Erythroblast (primary cell): ENCODE measurements at regions not wholly inside any gene's neighbourhood (a gene's known extent, or its start where the extent isn't known, plus 50 kb on each side); places are given as distances from the start of the nearest gene placed in this dataset.

Experiments used
- DNase-seq, 2 experiments: peaks; one replicate each; lab custom pipeline; 2025; lab: John Stamatoyannopoulos, UW
- GATA1 ChIP-seq: IDR thresholded peaks from 2 replicates; pipeline ENCODE4 v1.6.1; 2011; ENCODE audit warnings: low read depth, mild to moderate bottlenecking, control low read depth, low read length, moderate library complexity
- POLR2A ChIP-seq: IDR thresholded peaks from 2 replicates; pipeline ENCODE4 v1.6.1; 2011; ENCODE audit warnings: mild to moderate bottlenecking, low read length

DNA sequence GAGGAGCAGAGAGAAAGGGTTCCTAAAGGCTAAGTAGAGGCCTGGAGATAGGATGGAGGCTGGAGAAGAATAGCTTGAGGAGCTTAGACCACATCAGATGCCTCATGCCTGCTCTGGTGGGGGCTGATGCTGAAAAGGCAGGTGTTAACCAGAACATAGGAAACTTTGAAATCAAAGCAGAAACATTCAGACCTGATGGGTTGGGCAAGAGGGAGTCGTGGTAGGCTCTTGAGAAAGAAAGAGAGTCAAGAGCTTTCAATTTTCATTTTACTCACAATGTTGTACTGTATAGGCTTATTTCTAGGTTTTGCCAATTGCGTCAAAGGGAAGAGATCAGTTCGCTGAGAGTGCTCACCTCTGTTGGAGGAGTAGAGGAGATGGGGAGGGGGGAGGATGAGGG is 406.6 kb upstream of the SALL1 start:
- TF ChIP-seq POLR2A: no peak
- no peak for TF ChIP-seq GATA1
- no peak for DNase-seq

DNA sequence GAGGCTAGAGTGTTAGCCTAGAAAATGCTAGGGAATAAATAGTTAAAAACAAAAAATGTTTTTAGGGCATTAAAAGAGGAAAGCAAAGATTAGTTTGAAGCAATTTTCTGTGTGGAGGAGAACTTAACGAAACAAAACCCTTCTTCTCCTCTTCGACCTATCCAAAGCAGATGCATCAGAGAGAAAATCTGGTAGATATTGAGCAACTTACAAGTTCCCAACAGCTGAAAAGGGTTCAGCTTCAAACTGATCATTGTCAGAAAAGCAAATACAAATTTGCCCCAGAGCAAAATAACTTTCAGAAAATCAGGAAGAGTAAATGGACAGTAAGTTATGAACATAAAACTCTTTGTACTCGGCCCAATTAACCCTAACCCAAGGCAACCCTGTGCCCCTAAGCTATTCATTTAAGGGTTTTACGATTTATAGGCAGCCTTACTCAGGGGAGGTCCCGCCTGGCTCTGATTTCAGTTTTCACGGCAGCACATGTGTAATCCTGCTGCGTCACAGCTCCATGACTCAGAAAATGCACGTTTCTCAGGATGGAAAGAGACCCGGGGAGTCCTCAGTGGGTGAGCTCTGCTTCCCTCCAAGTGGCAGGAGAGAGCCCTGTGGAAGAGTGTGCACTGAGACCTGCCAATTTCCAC is 405.7 kb upstream of the SALL1 start:
- no peak for TF ChIP-seq POLR2A
- no peak for TF ChIP-seq GATA1
- no peak for DNase-seq

DNA sequence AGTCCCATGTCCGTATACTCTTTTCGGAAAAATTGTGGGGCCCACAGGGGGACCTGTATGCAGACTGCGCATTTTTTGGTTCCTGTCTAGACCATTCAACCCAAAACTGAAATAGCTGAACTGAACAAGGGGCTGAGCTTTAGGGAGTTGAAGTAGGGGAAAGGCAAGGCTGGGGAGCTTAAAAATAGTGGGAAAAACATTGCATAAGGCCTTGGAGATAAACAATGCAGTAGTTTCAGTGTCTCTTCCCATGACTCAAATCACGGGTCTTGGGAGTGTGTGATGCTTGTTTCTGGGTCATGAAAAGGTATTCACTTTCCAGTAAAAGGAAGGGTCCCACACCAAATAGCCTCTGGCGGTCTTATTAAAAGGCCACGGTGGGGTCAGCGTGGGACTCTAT is 402.8 kb upstream of the SALL1 start:
- DNase-seq: no peak
- no peak for TF ChIP-seq GATA1
- no peak for TF ChIP-seq POLR2A

DNA sequence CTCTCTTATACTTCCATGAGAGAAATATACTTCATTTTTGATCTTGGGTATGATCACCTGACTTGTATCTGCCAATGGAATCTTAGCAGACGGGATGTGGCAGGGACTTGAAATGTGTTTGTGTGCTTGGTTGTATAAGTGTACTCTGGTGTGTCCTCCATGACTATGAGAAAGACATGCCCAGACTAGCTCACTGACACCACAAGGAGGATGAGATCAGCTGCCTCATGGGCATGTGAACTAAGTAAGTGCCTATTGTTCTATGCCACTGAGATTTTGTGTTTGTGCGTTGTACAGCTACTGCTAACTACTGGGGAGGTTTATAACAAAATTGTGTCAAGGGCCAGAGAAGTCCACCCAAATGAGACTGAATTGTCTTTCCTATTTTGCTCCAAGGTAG is 402.2 kb upstream of the SALL1 start:
- TF ChIP-seq GATA1 (no peak), POLR2A (no peak)
- DNase-seq: no peak

DNA sequence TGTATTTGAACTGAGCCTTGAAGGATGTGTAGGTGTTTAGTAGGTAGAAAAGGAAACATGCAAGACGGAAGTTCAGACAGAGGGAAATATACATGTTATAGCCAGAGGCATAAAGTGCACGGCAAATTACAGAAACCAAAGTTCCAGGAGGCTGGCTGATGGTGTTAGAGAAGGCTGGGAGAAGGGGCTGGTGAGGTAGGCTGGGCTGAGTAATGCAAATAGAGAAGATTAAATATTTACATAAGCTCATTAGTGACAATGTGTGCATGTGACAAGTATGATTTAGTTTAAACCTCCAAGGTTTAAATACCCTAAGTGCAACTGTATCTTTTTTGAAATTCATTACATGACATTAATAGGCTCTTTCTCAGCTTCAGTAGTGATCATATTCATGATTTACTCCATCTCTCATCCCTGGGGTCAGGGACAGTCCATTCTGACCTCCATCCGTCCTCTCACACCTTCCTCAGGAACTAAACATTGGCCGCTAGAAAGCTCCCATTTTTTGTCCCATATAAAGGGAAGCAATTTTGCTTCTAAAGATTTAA is 399.8 kb upstream of the SALL1 start:
- DNase-seq: no peak
- TF ChIP-seq GATA1: no peak
- no peak for TF ChIP-seq POLR2A

DNA sequence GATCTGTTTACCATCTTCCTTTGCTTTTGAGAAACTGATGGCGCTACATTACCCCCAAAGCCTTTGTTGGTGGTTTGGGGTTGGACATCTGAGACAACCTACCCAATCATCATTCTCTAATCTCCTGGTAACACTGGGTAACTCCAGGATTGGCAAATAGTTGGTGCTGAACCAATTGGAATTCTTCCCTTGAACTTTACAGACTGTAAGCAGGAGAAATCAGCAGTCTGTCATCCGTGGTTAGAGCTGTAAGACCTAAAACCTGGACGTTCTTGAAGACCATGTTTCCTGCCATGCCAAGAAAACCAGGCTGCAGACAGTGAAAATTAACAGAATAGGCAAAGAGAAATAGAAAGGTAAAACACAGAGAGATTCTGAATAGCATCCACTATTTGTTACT is 398.8 kb upstream of the SALL1 start:
- DNase-seq: no peak
- no peak for TF ChIP-seq GATA1

DNA sequence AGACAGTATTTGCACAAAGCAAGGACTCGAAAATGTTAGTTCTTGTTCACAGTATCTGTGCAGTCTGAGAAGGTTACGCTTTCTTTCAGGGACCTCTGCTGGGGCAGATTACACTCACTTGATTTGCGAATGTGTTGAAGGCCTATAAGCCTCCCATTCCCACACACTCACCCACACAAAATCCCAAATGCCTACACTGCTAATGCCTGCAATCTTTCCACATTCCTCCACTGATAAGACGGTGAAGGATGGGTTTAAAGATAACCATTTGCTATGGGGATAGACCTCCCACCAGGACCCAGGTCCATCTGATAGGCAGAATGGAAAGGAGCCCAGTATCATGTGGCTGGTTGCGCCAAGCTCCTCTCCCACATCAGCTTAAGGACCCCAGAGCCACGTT is 394.9 kb upstream of the SALL1 start:
- no peak for TF ChIP-seq POLR2A
- TF ChIP-seq GATA1: no peak
- DNase-seq: no peak

DNA sequence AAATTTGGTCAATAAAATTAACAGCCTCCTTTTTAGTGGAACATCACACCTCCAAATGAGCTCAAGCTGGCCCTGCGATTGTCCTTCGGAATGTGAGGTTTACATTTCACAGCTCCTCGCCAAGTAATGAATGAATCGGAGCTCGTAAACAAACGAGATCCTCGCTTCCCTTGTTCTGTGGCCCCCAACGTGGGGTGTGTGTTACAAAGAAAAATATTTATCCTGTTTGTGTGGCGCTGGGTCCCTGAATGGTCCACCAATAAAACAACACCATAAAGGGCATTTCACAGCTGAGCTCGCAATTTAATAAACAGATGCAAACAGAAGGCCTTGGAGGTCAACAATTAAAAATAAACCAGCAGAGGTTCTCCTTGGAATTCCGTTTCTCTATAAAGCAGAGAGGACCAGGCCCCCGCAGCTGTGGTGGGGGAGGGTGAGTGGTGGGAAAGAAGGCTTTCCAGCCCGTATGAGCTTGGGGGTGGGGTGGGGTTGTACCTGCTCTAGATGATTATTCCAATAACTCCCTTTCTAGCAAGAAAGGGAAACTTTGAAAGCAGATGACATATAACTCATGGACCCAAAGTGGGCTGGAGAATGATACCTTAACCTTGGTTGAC is 393.9 kb upstream of the SALL1 start:
- no peak for DNase-seq
- TF ChIP-seq GATA1 (no peak), POLR2A (no peak)

DNA sequence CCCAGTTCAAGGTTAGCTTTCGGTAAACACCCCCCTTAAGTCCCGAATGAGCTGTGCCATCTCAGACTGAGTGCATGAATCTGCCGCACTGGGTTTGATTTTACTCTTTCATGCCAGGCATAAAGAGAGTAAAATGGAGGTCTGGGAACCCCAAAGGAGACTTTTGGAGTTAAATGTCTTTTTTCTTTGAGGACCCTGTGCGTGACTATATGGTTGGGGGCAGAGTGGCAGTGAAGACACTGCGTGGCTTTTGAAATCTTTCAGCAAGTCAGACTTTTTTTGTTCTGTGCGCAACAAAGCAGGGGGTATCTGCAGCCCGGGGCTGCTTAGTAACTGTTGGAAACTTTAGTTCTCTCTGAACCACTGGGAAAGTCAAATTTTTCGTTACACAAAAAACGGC is 392.9 kb upstream of the SALL1 start:
- TF ChIP-seq POLR2A: no peak
- no peak for TF ChIP-seq GATA1
- DNase-seq: no peak

DNA sequence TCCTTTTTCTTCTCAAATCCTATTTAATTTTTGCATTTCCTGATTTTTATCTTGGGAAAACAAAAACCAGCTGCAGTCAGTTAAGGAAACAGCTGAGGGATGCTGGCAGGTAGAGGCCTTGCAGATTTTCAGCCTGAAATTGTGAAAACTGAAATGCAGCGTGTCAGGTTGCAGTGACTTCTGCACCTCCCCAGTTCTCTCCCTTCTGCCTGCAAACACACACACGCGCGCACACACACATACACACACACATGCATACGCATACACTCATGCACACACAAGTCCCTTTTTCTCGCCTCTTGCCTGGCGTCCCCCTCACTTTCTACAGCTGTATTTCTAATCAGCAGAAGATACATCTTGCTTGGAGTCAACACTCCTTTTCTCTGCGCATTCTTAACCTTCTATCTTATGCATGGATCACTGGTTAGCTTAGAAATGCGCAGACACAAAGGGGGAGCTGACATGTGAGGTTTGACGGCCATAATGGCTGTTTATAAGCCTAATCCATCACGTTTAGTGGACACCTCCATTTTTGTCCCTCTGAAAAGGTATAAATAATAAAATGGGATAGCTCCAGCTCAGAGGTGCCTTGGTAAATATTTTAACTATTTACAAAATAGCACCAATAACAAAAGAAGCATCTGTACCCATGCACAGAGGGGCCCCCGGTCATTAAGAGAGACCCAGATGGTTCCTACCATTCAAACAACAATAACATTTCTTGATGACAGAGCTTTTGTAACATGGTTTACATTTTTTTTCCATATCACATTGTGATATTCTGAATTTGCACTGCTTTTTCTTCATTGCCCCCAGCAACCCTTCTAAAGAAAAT is 392.1 kb upstream of the SALL1 start:
- TF ChIP-seq GATA1 (no peak), POLR2A (no peak)
- DNase-seq: no peak

DNA sequence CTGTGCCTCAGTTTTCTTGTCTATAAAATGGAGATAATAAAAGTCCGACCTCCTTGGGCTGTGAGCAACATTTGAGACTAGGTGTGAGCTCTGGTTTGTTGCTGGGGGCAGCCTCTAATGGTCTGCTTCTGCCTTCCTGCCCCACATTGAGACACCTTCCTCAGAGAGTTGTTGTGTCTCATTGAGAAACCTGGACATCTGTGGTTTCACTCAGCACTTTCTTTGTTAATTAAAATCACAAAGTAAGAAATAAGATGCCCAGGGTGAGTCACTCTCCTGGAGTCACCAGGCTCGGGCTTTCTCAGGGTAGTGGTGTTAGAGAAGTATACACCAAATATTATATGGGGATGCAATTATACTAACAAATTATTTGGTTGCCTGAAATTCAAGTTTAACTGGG is 389.2 kb upstream of the SALL1 start:
- TF ChIP-seq GATA1 (no peak), POLR2A (no peak)
- DNase-seq: no peak

DNA sequence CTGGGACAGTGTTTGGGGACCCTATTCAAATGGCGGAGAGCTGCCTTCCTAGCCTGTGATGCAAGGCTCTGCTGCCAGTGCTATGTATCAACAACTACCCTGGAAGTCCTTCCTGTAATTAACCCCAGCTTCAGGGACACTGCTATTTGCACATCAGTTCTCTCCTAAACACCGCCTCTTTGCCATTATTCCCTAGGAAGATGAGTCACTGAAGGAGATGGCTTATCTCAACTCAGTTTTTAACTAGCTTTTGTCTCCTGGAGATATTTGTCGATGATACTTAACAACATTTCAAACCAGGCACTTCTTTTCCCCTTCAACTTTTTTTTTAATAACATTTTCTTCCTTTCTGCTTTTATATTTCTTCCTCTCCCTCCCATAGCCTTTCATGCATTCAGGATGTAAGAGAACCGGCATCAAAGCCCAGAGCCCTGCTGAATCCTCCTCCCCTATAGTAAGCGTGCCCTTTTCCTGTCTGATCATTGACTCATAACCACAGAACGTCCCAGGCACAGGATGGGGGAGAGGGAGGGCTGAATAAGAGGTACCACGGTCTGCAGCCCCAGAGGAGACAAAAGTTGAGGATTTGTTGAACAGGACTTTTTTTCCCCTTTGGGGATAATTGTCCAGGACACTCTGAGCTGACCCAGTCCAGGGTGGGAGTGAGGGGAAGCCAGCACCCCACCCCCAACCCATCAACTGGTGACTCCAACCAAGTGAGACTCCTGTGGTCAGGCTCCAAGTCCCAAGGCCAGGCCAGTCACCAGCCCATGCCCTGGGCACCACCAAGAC is 387.8 kb upstream of the SALL1 start:
- no peak for DNase-seq
- TF ChIP-seq POLR2A: no peak
- no peak for TF ChIP-seq GATA1

DNA sequence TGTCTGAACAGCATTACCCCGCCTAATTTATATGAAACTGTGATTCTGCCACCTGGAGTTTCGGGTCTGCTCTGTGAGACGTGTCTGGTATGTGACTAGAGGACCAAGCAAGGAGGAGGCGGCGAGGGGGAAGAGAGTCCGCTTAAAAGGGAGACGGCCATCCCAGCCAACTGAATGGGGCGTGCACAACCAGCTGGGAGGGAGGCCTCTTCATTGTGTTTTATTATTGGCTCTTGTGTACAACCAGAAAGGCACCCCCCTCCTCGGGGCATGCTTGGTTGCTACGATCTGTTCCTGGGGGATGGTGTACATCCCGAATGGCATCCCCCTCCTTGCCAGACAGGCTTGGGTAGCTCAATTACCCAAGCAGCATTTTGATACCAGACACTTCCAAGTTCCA is 384.5 kb upstream of the SALL1 start:
- TF ChIP-seq POLR2A: no peak
- no peak for TF ChIP-seq GATA1
- DNase-seq: no peak

DNA sequence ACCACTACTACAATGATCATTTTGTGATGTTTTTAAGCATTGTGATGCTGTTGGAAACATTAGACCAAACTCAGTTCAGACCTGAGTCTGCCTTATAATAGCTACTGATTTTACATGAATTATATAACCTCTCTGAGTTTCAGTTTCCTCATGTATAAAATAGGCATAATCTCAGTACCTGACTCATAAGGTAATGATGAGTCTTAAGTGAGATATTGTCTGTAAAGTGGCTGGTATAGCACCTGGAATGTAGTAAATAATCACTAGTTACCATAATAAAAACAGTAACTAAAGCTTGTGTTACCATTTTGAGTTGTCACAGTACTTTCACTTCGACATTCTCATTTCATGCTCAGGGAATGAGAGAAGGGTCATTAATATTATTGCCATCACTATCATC is 381.5 kb upstream of the SALL1 start:
- no peak for DNase-seq
- no peak for TF ChIP-seq GATA1
- TF ChIP-seq POLR2A: no peak

DNA sequence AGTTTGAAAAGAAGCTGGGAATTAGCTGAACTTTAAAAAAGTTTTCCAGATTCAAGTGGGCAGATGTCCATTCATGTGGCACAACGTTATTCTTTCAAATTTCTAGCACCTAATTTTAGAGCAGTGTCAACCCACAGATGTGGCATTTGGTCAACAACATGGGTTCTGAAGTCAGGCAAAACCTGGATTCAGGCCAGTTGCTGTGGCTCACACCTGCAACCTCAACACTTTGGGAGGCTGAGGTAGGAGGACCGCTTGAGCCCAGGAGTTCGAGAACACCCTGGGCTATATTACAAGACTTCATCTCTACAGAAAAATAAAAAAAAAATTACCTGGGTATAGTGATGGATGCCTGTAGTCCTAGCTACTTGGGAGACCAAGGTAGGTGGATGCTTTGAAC is 380.2 kb upstream of the SALL1 start:
- TF ChIP-seq GATA1 (no peak), POLR2A (no peak)
- DNase-seq: no peak
